NCI-H446 (cell line): ENCODE measurements at regions not wholly inside any gene's neighbourhood (a gene's known extent, or its start where the extent isn't known, plus 50 kb on each side); places are given as distances from the start of the nearest gene placed in this dataset.
"Not testable (repeated sequence)": the region's sequence is repeated elsewhere in the genome, so short reads cannot be mapped to it uniquely, and the experiment has no call there.

Source experiments
- DNase-seq, 2 experiments: peaks; one replicate each; lab custom pipeline; 2025; lab: John Stamatoyannopoulos, UW

- DNase-seq = no peak
Observed at GRCh38 chr2:33696234-33696633, 97.1 kb upstream of the FAM98A start.

GRCh38 chr2:33694904-33695303, 95.8 kb upstream of the FAM98A start:
- DNase-seq = no peak

- not testable (repeated sequence) for DNase-seq
Observed at GRCh38 chr2:33690686-33691085, 91.6 kb upstream of the FAM98A start.

- no peak for DNase-seq
Observed at GRCh38 chr2:33681364-33681757, 82.3 kb upstream of the FAM98A start.

- no peak for DNase-seq
Observed at GRCh38 chr2:33680644-33681363, 81.7 kb upstream of the FAM98A start.

GRCh38 chr2:33678436-33678835, 79.3 kb upstream of the FAM98A start:
- DNase-seq = no peak

- DNase-seq = no peak
Observed at GRCh38 chr2:33673937-33674336, 74.8 kb upstream of the FAM98A start.

GRCh38 chr2:33672896-33673295, 73.8 kb upstream of the FAM98A start:
- no peak for DNase-seq

- no peak for DNase-seq
Observed at GRCh38 chr2:33672389-33672788, 73.3 kb upstream of the FAM98A start.

- no peak for DNase-seq
Observed at GRCh38 chr2:33671198-33671597, 72.1 kb upstream of the FAM98A start.

GRCh38 chr2:33670392-33670937, 71.4 kb upstream of the FAM98A start:
- DNase-seq = no peak

- no peak for DNase-seq
Observed at GRCh38 chr2:33666879-33667278, 67.8 kb upstream of the FAM98A start.

GRCh38 chr2:33665039-33665438, 65.9 kb upstream of the FAM98A start:
- no peak for DNase-seq

GRCh38 chr2:33660416-33661123, 61.5 kb upstream of the FAM98A start:
- no peak for DNase-seq

GRCh38 chr2:33655626-33656320, 56.7 kb upstream of the FAM98A start:
- DNase-seq = no peak

- DNase-seq = no peak
Observed at GRCh38 chr2:33652830-33653229, 53.7 kb upstream of the FAM98A start.

- no peak for DNase-seq
Observed at GRCh38 chr2:33650171-33650570, 51.1 kb upstream of the FAM98A start.
